ENCODE measurements at regions not wholly inside any gene's neighbourhood (a gene's known extent, or its start where the extent isn't known, plus 50 kb on each side); places are given as distances from the start of the nearest gene placed in this dataset.
"Not testable (repeated sequence)": the region's sequence is repeated elsewhere in the genome, so short reads cannot be mapped to it uniquely, and the experiment has no call there.

GRCh38 chr6:144624716-144625115 lies 339.6 kb downstream of the UTRN start:
- DNase-seq, result no peak

- no peak for DNase-seq
Measured at GRCh38 chr6:144630857-144631256, 345.7 kb downstream of the UTRN start.

DNA sequence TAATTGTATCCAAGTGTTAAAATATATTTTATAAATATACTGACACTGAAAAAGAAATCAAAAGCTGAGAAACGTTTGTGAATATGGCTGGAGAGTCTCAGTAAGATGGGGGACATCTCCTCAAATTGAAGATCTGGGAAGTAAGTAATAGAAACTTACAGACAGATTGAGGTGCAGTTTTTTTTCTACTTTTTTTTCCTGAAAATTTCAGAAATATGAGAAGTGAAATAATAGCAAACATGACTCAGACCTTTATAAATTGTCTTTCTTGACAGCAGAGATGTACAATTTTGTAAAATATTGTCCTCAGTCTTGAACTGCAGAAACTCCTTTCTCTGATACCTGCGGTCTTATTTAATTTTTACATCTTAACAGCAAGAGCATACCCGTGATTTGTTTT lies 347.1 kb downstream of the UTRN start:
- no peak for DNase-seq

- no peak for DNase-seq
Measured at GRCh38 chr6:144633886-144634285, 348.8 kb downstream of the UTRN start.

DNA sequence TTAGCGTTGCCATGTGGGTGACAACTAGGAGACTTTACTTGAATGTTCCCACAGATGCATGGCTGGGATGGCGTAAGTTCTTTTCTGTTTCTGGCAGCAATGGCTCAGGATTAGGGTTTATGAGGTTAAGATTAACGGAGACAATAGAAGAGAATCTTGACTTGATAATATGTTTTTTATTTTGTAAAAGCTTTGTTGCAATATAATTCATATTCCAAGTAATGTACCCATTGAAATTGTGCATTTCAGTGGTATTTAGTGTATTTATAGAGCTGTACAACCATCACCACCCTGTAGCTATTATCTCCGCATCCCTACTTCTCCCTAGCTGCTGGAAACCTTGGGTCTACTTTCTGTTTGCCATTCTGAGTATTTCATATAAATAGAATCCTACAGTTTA lies 349.2 kb downstream of the UTRN start:
- no peak for DNase-seq

- no peak for DNase-seq
Measured at GRCh38 chr6:144635051-144635450, 349.9 kb downstream of the UTRN start.

- not testable (repeated sequence) for DNase-seq
Measured at GRCh38 chr6:144636025-144636424, 350.9 kb downstream of the UTRN start.

DNA sequence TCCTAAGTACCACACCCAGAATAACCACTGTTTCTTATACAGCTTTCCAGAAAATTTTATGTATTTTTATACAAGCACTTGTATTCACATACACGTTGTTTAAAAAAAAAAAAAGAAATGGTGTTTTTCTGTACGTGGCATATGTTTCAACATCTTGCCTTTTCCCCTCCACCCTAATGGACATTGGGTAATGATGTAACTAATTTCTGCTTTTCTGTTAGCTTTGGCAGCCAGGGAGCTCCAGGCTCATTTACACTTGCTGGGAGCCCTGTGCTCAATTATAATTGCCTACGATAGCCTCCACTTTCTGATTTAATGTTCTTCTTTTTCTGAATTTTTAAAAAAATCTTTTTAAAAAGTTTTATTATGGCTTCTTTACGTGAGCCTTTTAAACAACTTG lies 352.4 kb downstream of the UTRN start:
- DNase-seq, result no peak

GRCh38 chr6:144639654-144640053 lies 354.5 kb downstream of the UTRN start:
- DNase-seq, result no peak

DNA sequence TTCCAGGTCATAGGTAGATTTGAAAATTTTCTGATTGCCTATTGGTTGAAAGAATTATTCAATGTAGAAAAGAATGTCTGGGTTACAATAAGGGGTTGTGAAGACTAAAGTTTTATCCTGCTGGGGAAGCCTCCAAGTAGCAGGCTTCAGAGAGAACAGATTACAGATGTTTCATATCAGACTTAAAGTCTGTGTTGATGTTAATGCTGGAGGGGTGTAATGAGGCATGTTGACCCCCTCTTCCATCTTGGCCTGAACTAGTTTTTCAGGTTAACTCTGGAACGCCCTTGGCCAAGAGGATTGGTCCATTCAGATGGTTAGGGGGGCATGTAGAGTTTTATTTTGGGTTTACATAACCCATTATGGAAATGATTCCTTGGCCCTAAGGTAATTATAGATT lies 356.2 kb downstream of the UTRN start:
- no peak for DNase-seq

DNA sequence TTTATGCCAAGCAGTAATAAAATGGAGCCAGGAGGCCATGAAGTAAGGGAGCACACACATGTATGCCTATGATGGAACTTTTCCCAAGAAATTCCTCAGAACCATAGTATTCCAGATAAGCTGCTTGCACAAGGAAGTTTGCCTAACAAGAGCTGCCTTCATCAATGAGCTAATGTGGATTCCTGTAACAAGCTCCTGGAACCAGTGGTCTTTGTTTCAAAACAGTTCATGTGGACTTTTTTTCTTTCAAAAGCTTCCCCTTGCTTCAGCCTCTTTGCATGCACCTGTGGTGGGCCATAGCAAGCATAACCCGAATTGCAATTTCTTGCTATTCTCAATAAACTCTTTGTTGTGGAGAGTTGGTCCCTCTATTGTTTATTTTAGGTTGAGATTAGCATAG lies 359.6 kb downstream of the UTRN start:
- no peak for DNase-seq

DNA sequence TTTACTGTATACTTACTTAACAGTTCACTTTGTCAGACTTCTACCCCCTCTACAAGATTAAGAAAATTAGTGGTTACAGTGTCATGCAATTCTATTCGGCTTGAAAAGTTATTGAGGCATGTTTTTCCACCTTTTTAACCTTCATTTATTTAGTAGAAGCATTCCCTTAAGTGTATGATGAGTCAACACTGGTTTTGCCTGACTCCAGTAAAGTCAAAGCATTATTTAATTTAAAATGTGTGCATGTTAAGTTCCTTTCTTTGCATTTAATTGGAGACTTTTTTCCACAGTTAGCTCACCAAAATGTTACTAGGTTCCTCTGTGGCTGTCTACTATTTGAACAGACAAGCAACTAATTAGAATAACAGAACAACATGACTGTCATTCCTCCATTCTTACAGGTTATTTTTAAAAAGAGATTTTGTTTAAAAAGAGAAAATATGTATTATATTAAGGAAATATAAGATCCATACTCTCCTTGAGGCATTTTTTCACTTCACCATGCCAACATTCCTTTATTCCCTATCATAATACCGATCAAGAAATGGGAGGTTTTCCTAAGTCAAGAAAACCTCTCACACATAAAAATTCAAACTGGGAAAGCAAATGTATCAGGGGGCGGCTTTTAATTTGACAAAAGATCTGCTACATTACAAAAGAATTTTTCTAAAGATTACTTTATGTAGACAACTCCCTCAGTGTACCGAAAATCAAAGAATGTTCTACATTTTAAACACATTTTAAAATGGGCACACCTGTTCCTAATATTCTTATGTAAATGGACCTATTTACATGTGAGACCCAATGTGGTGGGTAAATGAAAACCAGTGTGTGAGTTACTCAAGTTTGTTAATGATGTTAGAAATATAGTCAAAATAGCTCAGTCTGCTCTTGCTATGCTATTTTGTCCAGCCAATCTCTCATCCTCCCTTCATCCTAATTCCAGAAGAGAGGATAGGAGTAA lies 361.2 kb downstream of the UTRN start:
- DNase-seq, result no peak

DNA sequence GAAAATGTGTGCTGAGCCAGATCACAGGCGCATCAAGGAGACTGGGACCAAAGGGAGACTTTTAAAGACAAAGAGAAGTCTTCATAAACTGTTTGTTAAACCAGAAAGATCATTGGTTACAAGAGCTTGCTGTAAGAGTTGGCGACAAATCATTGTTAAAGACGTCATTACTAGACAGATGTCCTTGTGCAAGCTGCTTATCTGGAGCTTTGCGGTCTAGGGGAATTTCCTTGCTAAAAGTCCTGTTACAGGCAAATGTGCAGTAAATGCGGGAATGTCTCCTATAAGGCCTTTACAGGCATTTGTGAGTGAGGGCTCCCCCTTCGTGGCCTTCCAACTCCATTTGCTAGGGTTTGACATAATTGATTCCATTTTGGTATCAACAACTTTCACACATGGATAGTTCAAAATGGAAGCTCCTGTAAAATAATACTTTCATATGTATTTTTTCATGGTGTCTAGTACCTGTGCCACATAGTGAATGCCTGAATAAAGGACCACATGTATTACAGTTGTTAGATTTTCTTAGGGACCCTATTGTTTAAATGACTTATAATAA lies 362.4 kb downstream of the UTRN start:
- no peak for DNase-seq

DNA sequence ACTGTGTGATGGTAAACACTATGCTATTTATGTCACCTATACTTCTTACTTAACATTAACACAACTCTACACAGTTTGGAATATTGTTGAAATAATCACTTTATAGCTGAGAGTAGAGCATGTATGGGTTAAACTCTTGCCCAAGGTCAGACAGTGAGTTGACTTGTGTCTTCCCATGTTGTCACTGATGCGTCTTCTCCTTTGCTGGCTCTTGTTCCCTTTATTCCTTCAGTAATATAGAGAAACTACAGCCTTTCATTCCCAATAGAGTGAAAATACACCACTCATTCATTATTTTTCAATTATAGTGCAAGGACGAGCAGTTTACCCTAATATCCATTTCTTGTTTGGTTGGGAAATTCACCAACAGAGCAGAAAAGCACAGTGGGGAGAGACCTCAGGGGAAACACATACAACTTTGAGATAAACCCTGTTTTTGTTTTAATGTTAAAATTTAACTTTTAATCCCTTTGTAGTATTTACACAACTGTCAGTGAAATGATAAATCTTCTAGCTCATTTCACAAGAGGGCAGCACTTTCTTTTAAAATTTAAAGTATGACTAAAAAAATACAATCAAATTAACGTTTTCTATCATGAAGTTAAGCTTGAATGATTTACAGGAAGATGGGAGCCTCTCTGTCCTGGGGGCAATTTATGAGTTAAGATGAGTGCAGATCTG lies 363.0 kb downstream of the UTRN start:
- no peak for DNase-seq

DNA sequence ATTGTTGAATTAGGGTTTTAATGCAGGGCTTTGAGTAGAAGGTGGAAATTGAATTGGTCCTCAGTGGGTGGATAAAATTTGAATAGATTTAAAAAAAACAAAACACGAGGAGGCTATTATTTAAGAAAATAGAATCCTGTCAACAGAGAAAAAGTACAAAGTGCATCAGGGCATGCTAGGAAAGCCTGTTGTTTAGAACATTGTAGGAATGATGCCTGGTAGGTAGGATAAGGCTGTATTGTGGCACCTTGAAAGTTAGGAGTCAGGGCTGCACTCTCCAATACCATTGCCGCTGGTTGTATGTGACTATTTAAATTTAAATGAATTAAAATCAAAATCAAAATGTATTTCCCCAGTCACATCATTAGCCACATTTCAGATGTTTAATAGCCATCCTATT lies 363.9 kb downstream of the UTRN start:
- no peak for DNase-seq

- DNase-seq, result no peak
Measured at GRCh38 chr6:144651234-144651633, 366.1 kb downstream of the UTRN start.

DNA sequence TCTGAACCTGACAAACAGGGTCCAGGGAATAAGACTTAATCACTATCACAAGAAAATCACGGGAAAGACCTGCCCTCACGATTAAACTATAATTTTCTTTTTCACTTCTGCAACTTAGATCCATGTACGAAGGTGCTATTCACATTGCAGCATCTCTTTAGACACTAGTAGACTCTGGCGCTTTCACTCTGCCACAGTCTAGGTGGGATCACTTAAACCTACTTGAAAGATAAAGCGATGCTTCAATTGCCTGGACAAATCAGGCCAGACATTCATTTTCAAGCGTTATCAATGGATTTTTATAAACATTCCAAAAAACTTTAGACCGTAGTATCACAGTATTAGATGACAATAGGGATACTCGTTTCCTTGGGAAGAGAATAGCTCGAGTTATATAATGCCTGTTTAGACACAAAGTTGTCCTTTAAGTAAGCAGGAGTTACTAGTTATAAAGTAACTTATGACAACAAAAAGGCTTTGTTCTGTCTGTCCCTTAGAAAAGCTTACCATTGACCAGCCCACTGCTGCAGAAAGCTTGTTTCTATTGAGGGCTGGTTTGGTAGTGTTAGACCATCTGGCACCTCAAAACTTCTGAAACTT lies 367.3 kb downstream of the UTRN start:
- no peak for DNase-seq

DNA sequence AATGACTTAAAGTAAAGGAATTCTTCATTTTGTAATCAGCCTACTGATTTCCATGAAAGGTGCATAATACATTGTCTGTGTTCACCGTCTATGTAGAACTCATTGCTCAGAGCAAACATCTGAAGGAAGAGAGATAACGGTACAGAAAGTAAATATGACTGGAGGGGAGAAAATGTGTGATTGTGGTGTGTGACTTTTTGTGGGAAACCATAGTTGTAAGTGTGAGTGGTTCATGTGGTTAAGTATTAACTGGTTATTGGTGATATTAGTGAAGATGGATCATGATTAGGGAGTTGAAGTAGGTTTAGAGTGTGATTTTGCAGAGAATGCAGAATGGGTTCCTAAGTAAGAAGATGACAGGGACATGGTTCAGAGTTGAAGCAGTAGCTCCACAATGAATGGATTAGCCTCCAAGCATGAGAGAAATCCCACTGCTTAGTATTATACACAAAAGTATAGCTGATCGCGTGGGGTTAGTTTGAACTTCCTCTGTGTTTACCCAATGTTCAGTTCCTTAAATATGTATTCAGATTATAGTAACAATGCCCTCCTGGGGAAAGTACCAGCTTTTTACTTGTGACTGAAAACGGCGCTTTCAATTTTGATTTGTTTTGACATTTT lies 368.9 kb downstream of the UTRN start:
- DNase-seq, result peak; percentile 49

DNA sequence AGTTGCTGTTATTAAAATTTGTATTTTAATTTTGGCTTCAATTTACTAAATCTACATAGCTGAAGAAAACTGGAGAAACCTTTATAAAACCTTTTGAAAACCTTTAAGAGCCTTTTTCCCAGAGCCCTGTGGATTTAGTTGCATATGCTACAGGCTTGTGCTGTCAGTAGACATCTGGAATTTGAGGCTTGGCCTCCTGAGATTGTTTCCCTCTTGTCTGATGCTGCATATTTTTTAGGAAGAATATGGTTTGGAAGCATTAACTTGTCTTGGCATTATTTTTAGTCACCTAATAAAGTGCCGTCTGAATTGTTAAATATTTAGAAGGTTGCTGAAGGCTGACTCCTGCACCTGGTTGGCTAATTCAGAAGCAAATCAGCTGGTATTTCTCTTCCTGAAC lies 369.4 kb downstream of the UTRN start:
- DNase-seq, result no peak

- DNase-seq, result peak; percentile 8
Measured at GRCh38 chr6:144655376-144655775, 370.2 kb downstream of the UTRN start.

DNA sequence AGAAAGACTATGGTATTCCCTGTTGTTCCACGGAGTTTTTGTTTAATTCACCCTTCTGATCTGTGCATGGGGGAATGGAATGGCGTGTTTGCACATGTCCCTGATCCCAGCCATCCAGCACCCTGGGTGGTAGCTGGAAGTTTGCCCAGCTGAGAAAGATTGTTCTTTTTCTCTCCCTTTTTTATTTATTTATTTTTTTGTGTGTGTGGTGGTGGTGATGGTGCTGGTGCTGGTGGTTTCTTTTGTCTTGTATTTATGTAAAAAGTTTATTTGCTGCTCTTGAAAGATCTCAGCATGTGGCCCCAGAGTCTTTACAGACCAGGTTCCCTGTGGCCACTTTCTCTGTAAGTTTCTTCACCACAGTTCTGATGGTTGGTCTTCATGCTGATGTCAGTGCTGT lies 372.6 kb downstream of the UTRN start:
- DNase-seq, result no peak

DNA sequence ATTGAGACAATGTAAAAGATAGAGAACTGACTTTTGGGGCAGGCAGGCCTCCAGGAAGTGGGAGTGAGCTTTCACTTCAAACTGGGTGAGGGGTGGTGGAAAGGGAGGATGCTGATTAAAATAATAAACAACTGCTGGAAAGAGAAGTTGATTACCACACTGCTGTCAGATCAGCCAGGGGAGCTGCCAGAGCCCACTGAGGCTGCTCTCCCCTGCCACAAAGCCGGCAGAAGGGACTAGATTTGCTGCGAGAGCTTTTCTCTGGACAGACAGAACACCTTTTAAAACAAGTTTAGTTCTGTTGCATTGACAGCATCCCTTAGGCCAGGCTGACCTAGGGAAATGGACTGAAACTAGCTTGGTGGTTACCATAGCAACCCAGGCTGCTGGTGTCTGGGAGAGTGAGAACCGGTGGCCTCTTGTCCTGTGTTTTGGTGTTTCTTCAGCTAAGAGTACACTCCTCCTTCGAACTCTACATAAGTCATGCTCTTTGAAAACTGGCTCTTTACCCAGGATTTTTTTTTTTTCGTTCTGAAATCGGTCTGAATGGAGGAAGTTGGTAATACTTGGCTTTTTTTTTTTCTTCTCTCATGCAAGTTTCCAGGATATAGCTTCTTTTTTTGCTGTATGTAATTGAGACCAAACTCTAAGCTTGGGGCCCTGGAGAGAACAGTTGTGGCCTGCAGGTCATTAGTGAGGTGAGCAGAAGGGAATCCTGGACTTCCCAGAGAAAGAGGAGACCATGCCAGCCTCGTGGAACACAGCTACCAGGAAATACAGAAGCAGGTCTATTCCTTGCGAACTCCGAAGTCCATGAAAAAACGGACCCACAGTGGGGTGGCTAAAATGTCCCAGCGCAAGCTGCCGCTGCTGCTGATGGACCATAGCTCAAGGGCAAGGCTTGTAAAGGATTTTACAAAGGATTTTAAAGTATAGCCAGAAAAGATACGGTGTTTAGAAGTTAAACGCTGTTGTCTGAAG lies 374.4 kb downstream of the UTRN start:
- peak; percentile 28 for DNase-seq
